Neutrophil (primary cell): ENCODE measurements at regions not wholly inside any gene's neighbourhood (a gene's known extent, or its start where the extent isn't known, plus 50 kb on each side); places are given as distances from the start of the nearest gene placed in this dataset.

ENCODE experiments used
- H3K27ac ChIP-seq: fragments of 200-600 bp; sonication (generic); 2 replicates; pipeline ENCODE4 v1.5.1; 2016; ENCODE audit warnings: mild to moderate bottlenecking, moderate library complexity
- H3K27me3 ChIP-seq: fragments of 200-600 bp; sonication (generic); 2 replicates; pipeline ENCODE4 v1.6.0; 2016; ENCODE audit warnings: mild to moderate bottlenecking
- H3K36me3 ChIP-seq: fragments of 200-600 bp; sonication (generic); 2 replicates; pipeline ENCODE4 v1.5.1; 2017
- H3K4me1 ChIP-seq, 2 experiments: fragments of 200-600 bp in 1 of 2; sonication (generic) in 1 of 2; 1 replicate in 1 of 2; 2 replicates in 1 of 2; pipeline versions ENCODE4 v1.5.1 to v1.6.1; 2013 to 2016; ENCODE audit warnings: low read depth in 1 of 2, low read length in 1 of 2, mild to moderate bottlenecking in 1 of 2, moderate library complexity in 1 of 2; ENCODE audit not compliant: control insufficient read depth in 1 of 2, insufficient read depth in 1 of 2
- H3K4me3 ChIP-seq, 2 experiments: fragments of 200-600 bp in 1 of 2; sonication (generic) in 1 of 2; 1 replicate in 1 of 2; 2 replicates in 1 of 2; pipeline ENCODE4 v1.5.1; 2013 to 2016; ENCODE audit warnings: low read depth in 1 of 2, low read length in 1 of 2, mild to moderate bottlenecking in 1 of 2, moderate library complexity in 1 of 2
- H3K9me3 ChIP-seq: fragments of 200-600 bp; sonication (generic); 2 replicates; pipeline ENCODE4 v1.5.1; 2016
- CTCF ChIP-seq: fragments of 200-600 bp; sonication (generic); IDR thresholded peaks from 2 replicates; pipeline ENCODE4 v1.5.1; 2016; ENCODE audit warnings: antibody characterized with exemption

- Histone ChIP-seq H3K9me3 (no peaks in the 10 kb centered on the region), H3K4me1 (no peaks in the 10 kb centered on the region), H3K36me3 (no peaks in the 10 kb centered on the region), H3K4me3 (no peak overlapping the region), H3K27me3 (no peaks in the 10 kb centered on the region), H3K27ac (no peak overlapping the region)
- TF ChIP-seq CTCF, result no peak
These were observed 189.6 kb upstream of the TMEM132C start for GRCh38 chr12:128077211-128077916.

DNA sequence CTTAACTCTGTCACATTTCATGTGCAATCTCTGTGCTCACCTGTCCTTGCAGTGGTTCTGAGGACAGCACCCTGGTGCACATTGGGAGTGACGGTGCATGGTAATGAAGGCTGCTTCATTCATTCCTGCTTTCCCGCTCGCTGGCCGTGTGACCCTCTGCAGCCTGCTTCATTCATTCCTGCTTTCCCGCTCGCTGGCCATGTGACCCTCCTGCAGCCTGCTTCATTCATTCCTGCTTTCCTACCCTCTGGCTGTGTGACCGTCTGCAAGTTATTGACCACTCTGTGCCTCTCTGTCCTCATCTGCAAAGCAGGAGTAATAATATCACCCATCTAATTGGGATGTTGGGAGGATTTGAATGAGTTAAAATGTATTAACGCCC lies 189.1 kb upstream of the TMEM132C start:
- Histone ChIP-seq H3K36me3 (no peaks in the 10 kb centered on the region), H3K4me3 (no peak overlapping the region), H3K27ac (no peak overlapping the region), H3K9me3 (no peaks in the 10 kb centered on the region), H3K27me3 (no peaks in the 10 kb centered on the region), H3K4me1 (no peaks in the 10 kb centered on the region)
- no peak for TF ChIP-seq CTCF

- Histone ChIP-seq H3K27ac (no peak overlapping the region), H3K27me3 (no peaks in the 10 kb centered on the region), H3K4me3 (no peak overlapping the region), H3K4me1 (no peaks in the 10 kb centered on the region), H3K9me3 (no peaks in the 10 kb centered on the region), H3K36me3 (no peaks in the 10 kb centered on the region)
- no peak for TF ChIP-seq CTCF
These were observed 188.5 kb upstream of the TMEM132C start for GRCh38 chr12:128078301-128078971.

DNA sequence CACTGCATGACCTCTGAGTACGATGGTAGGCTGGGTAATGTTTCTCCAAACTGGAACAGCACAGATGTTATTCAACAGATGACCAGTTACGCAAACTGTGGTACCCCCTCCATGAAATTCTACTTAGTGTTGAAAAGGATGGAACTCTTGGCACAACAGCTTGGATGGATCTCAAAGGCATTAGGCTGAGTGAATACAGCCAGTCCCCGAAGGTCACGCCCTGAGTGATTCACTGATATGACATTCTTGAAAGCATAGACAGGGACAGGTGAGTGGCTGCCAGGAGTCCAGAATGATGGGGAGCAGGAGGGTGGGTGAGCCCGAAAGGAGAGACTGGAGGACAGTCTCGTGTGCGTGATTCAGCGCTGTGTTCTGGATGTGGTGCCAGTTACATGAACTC lies 187.5 kb upstream of the TMEM132C start:
- no peaks in the 10 kb centered on the region for H3K27me3 ChIP-seq
- no peak for TF ChIP-seq CTCF
- H3K9me3 ChIP-seq, result no peaks in the 10 kb centered on the region
- H3K4me1 ChIP-seq, result no peaks in the 10 kb centered on the region
- no peaks in the 10 kb centered on the region for H3K36me3 ChIP-seq
- H3K27ac ChIP-seq, result no peak overlapping the region
- no peak overlapping the region for H3K4me3 ChIP-seq

GRCh38 chr12:128083132-128083729 lies 183.7 kb upstream of the TMEM132C start:
- Histone ChIP-seq H3K27me3 (no peaks in the 10 kb centered on the region), H3K27ac (no peak overlapping the region), H3K9me3 (no peaks in the 10 kb centered on the region), H3K4me3 (no peak overlapping the region), H3K4me1 (no peaks in the 10 kb centered on the region), H3K36me3 (no peaks in the 10 kb centered on the region)
- TF ChIP-seq CTCF, result no peak
